WI38 (cell line): ENCODE measurements at regions not wholly inside any gene's neighbourhood (a gene's known extent, or its start where the extent isn't known, plus 50 kb on each side); places are given as distances from the start of the nearest gene placed in this dataset.

ENCODE experiments used
- H3K4me3 ChIP-seq: 2 replicates; pipeline ENCODE4 v1.5.1; 2011; ENCODE audit warnings: low read depth, mild to moderate bottlenecking, control low read depth, low read length
- TF ChIP-seq, protein P1 (sequence below): IDR thresholded peaks from 2 replicates; pipeline ENCODE4 v1.5.1; 2012; ENCODE audit warnings: low read depth, mild to moderate bottlenecking, control low read depth, low read length

DNA sequence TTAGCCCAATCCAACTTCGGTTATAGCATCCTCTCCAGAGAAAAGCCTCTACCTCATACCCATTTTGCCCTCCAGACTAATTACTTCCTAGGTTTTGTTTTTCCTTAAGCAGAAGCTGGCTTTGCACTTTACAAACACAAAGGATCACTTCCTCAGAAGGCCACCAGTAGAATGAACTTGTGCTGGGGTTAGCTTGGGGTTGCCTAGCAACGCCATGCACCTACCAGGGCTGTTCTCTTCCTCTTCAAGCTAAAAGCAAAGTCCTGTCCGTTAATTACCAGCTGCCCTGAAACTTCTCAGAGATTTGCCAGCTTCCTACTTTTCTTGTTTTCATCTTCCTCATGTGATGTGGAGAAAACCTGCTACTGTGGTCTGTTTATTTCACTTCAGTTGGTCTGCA lies 132.0 kb upstream of the WWC1 start:
- no peak overlapping the region for H3K4me3 ChIP-seq
- TF ChIP-seq, protein P1, sequence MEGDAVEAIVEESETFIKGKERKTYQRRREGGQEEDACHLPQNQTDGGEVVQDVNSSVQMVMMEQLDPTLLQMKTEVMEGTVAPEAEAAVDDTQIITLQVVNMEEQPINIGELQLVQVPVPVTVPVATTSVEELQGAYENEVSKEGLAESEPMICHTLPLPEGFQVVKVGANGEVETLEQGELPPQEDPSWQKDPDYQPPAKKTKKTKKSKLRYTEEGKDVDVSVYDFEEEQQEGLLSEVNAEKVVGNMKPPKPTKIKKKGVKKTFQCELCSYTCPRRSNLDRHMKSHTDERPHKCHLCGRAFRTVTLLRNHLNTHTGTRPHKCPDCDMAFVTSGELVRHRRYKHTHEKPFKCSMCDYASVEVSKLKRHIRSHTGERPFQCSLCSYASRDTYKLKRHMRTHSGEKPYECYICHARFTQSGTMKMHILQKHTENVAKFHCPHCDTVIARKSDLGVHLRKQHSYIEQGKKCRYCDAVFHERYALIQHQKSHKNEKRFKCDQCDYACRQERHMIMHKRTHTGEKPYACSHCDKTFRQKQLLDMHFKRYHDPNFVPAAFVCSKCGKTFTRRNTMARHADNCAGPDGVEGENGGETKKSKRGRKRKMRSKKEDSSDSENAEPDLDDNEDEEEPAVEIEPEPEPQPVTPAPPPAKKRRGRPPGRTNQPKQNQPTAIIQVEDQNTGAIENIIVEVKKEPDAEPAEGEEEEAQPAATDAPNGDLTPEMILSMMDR = no peak

DNA sequence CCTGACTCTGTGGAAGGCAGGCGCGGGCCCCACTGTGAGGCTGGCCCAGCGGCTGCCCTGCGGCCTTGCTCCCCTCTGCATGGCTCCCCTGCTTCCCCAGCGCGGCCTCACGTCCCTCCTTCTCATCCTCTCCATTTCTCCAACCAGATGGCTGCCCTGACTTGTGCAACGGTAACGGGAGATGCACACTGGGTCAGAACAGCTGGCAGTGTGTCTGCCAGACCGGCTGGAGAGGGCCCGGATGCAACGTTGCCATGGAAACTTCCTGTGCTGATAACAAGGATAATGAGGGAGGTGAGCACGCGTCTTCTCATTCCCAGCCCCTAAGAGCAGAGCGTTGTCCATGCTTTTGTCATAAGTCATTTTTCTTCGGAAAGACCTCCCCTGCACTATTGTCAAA lies 129.0 kb upstream of the WWC1 start:
- TF ChIP-seq, protein P1 = no peak
- no peak overlapping the region for H3K4me3 ChIP-seq

DNA sequence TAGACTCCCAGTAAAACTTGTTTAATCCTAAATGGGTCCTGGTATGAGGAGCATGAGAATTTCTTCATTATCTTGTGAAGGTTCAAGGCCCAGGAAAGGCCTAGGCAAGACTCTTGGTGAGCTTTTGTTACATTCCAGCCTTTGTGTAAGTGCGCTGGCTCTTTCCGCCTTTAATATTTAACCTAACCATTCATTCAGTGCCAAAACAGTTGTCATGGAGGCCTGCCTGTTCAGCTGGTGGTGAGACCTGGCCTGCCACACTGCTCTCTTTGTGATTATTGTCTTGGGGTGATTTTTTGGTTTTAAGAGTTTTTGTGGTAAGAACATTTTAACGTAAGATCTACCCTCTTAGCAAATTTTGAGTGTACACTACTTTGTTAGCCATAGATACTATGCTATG lies 127.5 kb upstream of the WWC1 start:
- no peak overlapping the region for H3K4me3 ChIP-seq
- TF ChIP-seq, protein P1 = no peak

DNA sequence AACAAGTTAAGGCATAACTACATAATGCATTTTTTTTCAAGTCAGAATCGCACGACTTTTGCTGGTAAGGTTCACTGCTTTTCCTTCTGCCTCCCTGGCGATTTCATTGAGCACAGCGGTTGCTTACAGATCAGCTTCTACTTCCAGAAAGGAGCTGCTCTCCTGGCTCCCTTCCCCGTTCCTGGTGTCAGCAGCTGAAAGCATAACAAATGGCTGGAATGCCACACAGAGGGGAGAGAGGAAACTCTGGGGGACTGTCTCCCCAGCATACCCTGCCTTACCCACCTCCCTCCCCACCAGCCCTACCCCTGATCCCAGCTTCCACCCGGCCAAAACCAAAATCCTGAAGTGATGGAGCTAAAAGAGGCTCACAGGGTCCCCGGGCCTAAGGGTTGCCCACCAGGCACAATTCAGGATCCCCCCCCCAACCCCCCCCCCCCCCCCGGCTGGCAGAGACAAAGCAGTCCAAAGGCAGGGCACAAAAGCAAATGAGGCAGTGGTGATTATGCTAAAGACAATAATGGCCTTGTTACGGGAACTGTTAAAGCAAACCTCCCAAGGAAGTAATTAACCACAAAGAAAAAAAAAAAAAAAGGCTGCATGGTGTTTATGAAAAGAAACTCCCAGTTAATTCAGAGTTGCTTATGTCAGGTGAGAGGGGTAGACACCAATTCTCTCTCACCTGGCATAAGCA lies 126.1 kb upstream of the WWC1 start:
- TF ChIP-seq, protein P1 = no peak
- no peak overlapping the region for H3K4me3 ChIP-seq

DNA sequence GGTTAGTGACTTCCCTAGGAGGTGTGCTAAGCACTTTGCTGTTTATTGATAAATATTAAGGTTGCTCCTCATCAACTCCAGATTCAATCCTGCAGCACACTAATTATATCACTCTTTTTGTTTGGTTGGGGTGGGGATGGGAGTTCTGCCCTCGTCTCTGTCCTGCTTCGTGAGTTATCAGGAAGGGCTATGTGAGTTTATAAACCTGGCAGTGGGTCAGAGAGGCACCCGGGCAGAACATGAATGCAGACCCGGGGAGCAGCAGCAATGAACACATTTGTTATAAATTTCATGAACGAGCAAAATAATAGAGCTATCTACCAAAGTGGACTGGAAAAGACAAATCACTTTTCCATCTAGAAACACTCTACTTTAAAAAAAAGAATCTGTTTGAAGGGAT lies 125.5 kb upstream of the WWC1 start:
- TF ChIP-seq, protein P1 = no peak
- no peak overlapping the region for H3K4me3 ChIP-seq

DNA sequence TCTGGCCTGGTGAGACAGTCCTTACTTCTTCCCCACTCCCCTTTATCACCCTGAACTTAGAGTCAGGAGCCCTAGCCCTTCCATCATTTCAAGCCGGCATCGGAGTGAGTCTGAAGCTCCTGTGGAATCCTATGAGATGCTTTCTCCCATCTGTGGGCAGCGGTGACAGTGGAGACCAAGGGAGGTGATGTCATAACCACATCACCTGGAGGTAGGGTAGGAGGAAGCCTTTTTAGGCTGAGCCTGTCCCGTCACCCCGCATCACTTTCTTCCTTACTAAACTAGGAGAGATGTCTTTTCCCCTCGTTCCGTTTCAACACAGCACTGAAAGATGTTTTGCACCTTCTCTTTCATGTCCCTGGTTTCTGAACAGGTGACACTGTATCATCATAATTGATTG lies 124.1 kb upstream of the WWC1 start:
- TF ChIP-seq, protein P1 = no peak

DNA sequence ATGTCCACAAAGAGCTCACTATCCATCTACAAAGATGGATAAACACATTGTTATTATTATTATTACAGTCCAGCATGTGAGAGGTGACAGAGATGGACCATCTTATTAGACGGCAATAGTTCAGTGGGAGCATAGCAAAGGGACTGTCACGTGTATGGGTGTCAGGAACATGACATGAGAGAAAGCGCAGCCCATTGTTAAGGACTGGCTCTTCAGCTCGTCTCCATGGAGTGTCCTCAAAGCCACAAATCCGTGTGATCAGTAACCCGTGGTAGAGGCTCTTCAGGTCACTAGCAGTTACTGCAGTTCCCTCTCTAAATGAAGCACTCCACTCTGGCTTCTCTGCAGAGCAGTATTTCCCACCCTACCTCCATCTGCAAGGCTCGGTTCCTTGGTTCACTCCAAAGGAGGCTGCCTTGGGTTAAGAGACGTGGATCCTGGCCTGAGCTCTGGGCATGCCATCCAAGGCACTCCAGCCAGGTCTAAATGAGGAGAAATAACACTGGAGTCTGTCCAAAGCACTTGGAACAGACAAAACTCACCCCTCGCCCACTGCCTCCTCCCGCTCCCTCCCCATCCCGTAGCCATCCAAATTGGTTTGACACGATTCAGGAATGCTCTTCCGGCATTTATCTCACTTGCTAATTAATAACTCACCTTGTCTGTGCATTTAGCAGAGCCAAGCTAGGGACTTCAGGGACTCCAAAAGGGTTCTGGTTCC lies 122.3 kb upstream of the WWC1 start:
- no peak overlapping the region for H3K4me3 ChIP-seq
- TF ChIP-seq, protein P1 = no peak

More for the DNA sequence above, 124.1 kb upstream of the WWC1 start:
- no peak overlapping the region for H3K4me3 ChIP-seq
